ENCODE measurements at regions not wholly inside any gene's neighbourhood (a gene's known extent, or its start where the extent isn't known, plus 50 kb on each side); places are given as distances from the start of the nearest gene placed in this dataset.
A peak's percentile ranks its signal among the peaks of the same experiment; 100 is the strongest.

GRCh38 chr11:70607561-70607960, 209.2 kb downstream of the CTTN start:
- H3K36me3 Mint-ChIP-seq (ENCODE audit: low read depth), result no peaks in the 10 kb centered on the region; the same call in 1 of the 3 replicates

GRCh38 chr11:70608568-70609470, 210.5 kb downstream of the CTTN start:
- H3K4me1 Mint-ChIP-seq, result peaks cover 68% of the 10 kb centered on the region
- H3K9me3 Mint-ChIP-seq, result no peaks in the 10 kb centered on the region
- no peaks in the 10 kb centered on the region for H3K9me2 ChIP-seq (ENCODE audit: insufficient read depth)
- H4K20me1 ChIP-seq (replicated peaks; ENCODE audit: insufficient read depth), result peaks cover 7% of the 10 kb centered on the region
- H3K27ac Mint-ChIP-seq, result no peak overlapping the region; the same call in 1 of the 2 replicates
- peaks cover 39% of the 10 kb centered on the region for H3K4me1 ChIP-seq (ENCODE audit: insufficient read depth)
- peaks cover 31% of the 10 kb centered on the region for H3K27me3 Mint-ChIP-seq (ENCODE audit: insufficient read depth, low read depth, poor library complexity)
- H3K36me3 Mint-ChIP-seq (ENCODE audit: low read depth), result no peaks in the 10 kb centered on the region; the same call in 1 of the 3 replicates
- H2AFZ ChIP-seq, result no peak overlapping the region
- ATAC-seq, result no peak; the same call in 2 of the 3 replicates
- no peaks in the 10 kb centered on the region for H3K27me3 ChIP-seq (ENCODE audit: insufficient read depth)
- peak overlapping the region; percentile 43 for H3K4me2 ChIP-seq
- H3K4me3 ChIP-seq, result no peak overlapping the region
- DNase-seq (ENCODE audit: low spot score), result no peak
- no peak overlapping the region for H3K4me3 Mint-ChIP-seq
- H3F3A ChIP-seq (replicated peaks; ENCODE audit: low read depth), result 0 out of 2 replicates have a peak, but pooled peaks cover 12% of the 10 kb centered on the region
- peaks cover 22% of the 10 kb centered on the region for H3K79me2 ChIP-seq (replicated peaks; ENCODE audit: insufficient read depth)
- H3K36me3 ChIP-seq (ENCODE audit: insufficient read depth), result no peaks in the 10 kb centered on the region
- 0 out of 2 replicates have a peak overlapping the region, but pooled peaks have one; percentile 45 for H3K27ac ChIP-seq (ENCODE audit: low read depth)
- no peak for TF ChIP-seq NANOG (IDR thresholded peaks at IDR 0.05; ENCODE audit: borderline replicate concordance)
- no peak for TF ChIP-seq JUNB (IDR thresholded peaks at IDR 0.05; ENCODE audit: unreplicated experiment)
- TF ChIP-seq EZH2phosphoT487 (IDR thresholded peaks at IDR 0.05; ENCODE audit: unreplicated experiment), result no peak
- TF ChIP-seq POLR2AphosphoS5 (IDR thresholded peaks at IDR 0.05; ENCODE audit: low read depth), result no peak
- no peak for TF ChIP-seq CREB1 (CRISPR knock-in tag; IDR thresholded peaks at IDR 0.05; ENCODE audit: low read depth)
- no peak for TF ChIP-seq ETS1 (IDR thresholded peaks at IDR 0.05)
- TF ChIP-seq ZNF331 (CRISPR knock-in tag; IDR thresholded peaks at IDR 0.05; ENCODE audit: low read depth), result no peak
- no peak for TF ChIP-seq ZNF114 (CRISPR knock-in tag; IDR thresholded peaks at IDR 0.05)
- TF ChIP-seq REST (IDR thresholded peaks at IDR 0.05; ENCODE audit: unreplicated experiment), result no peak

More at GRCh38 chr11:70607561-70607960, 209.2 kb downstream of the CTTN start:
- no peaks in the 10 kb centered on the region for H3K36me3 ChIP-seq (ENCODE audit: insufficient read depth)
- peaks cover 64% of the 10 kb centered on the region for H3K4me1 Mint-ChIP-seq
- no peak for TF ChIP-seq CREB1 (CRISPR knock-in tag; IDR thresholded peaks at IDR 0.05; ENCODE audit: low read depth)
- H3K27ac ChIP-seq (ENCODE audit: low read depth), result no peak overlapping the region
- H3F3A ChIP-seq (replicated peaks; ENCODE audit: low read depth), result 0 out of 2 replicates have a peak, but pooled peaks cover 12% of the 10 kb centered on the region
- peaks cover 7% of the 10 kb centered on the region for H4K20me1 ChIP-seq (replicated peaks; ENCODE audit: insufficient read depth)
- ATAC-seq (no peak), DNase-seq (ENCODE audit: low spot score) (no peak)
- H3K4me2 ChIP-seq, result no peak overlapping the region
- H3K27me3 Mint-ChIP-seq (ENCODE audit: insufficient read depth, low read depth, poor library complexity), result peaks cover 28% of the 10 kb centered on the region
- no peaks in the 10 kb centered on the region for H3K9me2 ChIP-seq (ENCODE audit: insufficient read depth)
- peaks cover 22% of the 10 kb centered on the region for H3K79me2 ChIP-seq (replicated peaks; ENCODE audit: insufficient read depth)
- peaks cover 36% of the 10 kb centered on the region for H3K4me1 ChIP-seq (ENCODE audit: insufficient read depth)
- H3K27me3 ChIP-seq (ENCODE audit: insufficient read depth), result no peaks in the 10 kb centered on the region
- H2AFZ ChIP-seq, result no peak overlapping the region
- H3K9me3 Mint-ChIP-seq, result no peaks in the 10 kb centered on the region
- H3K4me3 Mint-ChIP-seq, result no peak overlapping the region
- H3K4me3 ChIP-seq, result no peak overlapping the region
- H3K27ac Mint-ChIP-seq, result no peak overlapping the region

Data from GM23338 (cell line).